ENCODE measurements at regions not wholly inside any gene's neighbourhood (a gene's known extent, or its start where the extent isn't known, plus 50 kb on each side); places are given as distances from the start of the nearest gene placed in this dataset.

- no peak for DNase-seq (ENCODE audit: extremely low read depth in 1 of 4, low spot score in 3 of 4)
- CTCF ChIA-PET (ENCODE audit: low intra/inter-chr PET ratio), result no interaction called here
- Histone ChIP-seq H3K36me3 (ENCODE audit: control insufficient read depth, insufficient read depth, low read length) (no peaks in the 10 kb centered on the region), H3K4me2 (ENCODE audit: insufficient read depth, low read length) (no peak overlapping the region), H4K20me1 (replicated peaks; ENCODE audit: control insufficient read depth, insufficient read depth, low read length) (no peaks in the 10 kb centered on the region), H3K79me2 (ENCODE audit: control insufficient read depth, insufficient read depth, low read length) (no peaks in the 10 kb centered on the region), H3K9me1 (ENCODE audit: control insufficient read depth, insufficient read depth, low read length) (no peaks in the 10 kb centered on the region), H3K4me1 (replicated peaks in 1 of 2; ENCODE audit: control insufficient read depth in 2 of 2, insufficient read depth in 2 of 2, low read length in 2 of 2) (no peaks in the 10 kb centered on the region), H3K9ac (ENCODE audit: insufficient read depth in 1 of 2, low read depth in 2 of 2, low read length in 2 of 2) (no peak overlapping the region), H3K9me3 (replicated peaks; ENCODE audit: control insufficient read depth, insufficient read depth, low read depth, low read length) (0 out of 2 replicates have a peak, but pooled peaks cover 1% of the 10 kb centered on the region), H3K27me3 (ENCODE audit: control insufficient read depth in 2 of 2, insufficient read depth in 2 of 2, low read length in 2 of 2) (no peaks in the 10 kb centered on the region), H3K27ac (ENCODE audit: extremely low read depth, low read depth, low read length) (no peak overlapping the region), H2AFZ (ENCODE audit: low read depth, low read length) (no peak overlapping the region), H3K4me3 (no peak overlapping the region)
- WGBS (ENCODE audit: insufficient coverage, low coverage, missing lambda C conversion rate), result 0% methylated on average over 1 of the region's 1 CpG
- POLR2A ChIA-PET, result no interaction called here
- TF ChIP-seq PRPF4 (IDR thresholded peaks at IDR 0.05; ENCODE audit: insufficient read depth, low read depth, low read length, poor library complexity, severe bottlenecking) (no peak), KLF6 (CRISPR knock-in tag; IDR thresholded peaks at IDR 0.05; ENCODE audit: borderline replicate concordance) (no peak), POLR2AphosphoS2 (IDR thresholded peaks at IDR 0.05; ENCODE audit: low read length) (no peak), ZNF77 (CRISPR knock-in tag; IDR thresholded peaks at IDR 0.05) (no peak), ZNF717 (CRISPR knock-in tag; IDR thresholded peaks at IDR 0.05) (no peak), NR2C1 (IDR thresholded peaks at IDR 0.05) (no peak), NR2C1 (tag; IDR thresholded peaks at IDR 0.05) (no peak), TAF15 (IDR thresholded peaks at IDR 0.05; ENCODE audit: low read depth, low read length) (no peak), MTF1 (CRISPR knock-in tag; IDR thresholded peaks at IDR 0.05; ENCODE audit: borderline replicate concordance) (no peak), SIX5 (IDR thresholded peaks at IDR 0.05; ENCODE audit: borderline replicate concordance in 1 of 2, insufficient read depth in 1 of 2, low read depth in 1 of 2, low read length in 2 of 2) (no peak)
- intact Hi-C loops (cut with micrococcal nuclease) (no loop called here), in situ Hi-C loops (cut with MboI) (no loop called here)
- no peak for FAIRE-seq
- ATAC-seq, result no peak
- no TSS peak for BruUV-seq (replicated peaks)
Measured at GRCh38 chr4:106818764-106819163, 217.3 kb downstream of the DKK2 start.
